ENCODE measurements at regions not wholly inside any gene's neighbourhood (a gene's known extent, or its start where the extent isn't known, plus 50 kb on each side); places are given as distances from the start of the nearest gene placed in this dataset.
"Not testable (repeated sequence)": the region's sequence is repeated elsewhere in the genome, so short reads cannot be mapped to it uniquely, and the experiment has no call there.

GRCh38 chr3:127440384-127440783 is 150.1 kb downstream of the TPRA1 start:
- TF ChIP-seq CTCF (IDR thresholded peaks at IDR 0.05; ENCODE audit: low read depth, low read length, missing control alignments) = no peak
- H3K27ac ChIP-seq = no peak overlapping the region
- no peak for DNase-seq
- H3K27me3 ChIP-seq (replicated peaks) = no peaks in the 10 kb centered on the region
- no peaks in the 10 kb centered on the region for H3K36me3 ChIP-seq (replicated peaks)
- H3K4me3 ChIP-seq (ENCODE audit: low read depth, low read length) = no peak overlapping the region
- in situ Hi-C loops (cut with HindIII; ENCODE audit: low pct_ligation_motif_present, low sequenced_read_pairs) = no loop called here

DNA sequence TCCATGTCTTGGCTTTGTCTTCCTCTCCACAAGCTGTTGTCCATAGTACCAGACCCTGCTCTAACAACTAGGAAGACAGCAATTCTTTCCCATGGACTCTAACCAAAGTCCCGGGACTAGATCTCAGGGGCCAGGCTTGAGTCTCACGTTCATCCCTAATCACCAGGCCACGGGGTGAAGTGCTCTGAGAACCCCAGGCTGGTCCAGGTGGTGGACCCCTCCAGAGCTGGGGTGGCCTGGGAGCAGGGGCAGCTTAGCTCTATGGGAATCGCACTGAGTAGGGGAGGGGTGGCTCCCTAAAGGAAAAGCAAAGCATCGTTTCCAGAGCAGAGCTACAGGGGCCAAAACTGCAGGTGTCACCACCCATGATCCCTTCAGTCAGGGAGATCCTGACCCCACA is 150.9 kb downstream of the TPRA1 start:
- in situ Hi-C loops (cut with HindIII; ENCODE audit: low pct_ligation_motif_present, low sequenced_read_pairs) = no loop called here
- DNase-seq = no peak
- Histone ChIP-seq H3K27ac (no peak overlapping the region), H3K36me3 (replicated peaks) (no peaks in the 10 kb centered on the region), H3K27me3 (replicated peaks) (no peaks in the 10 kb centered on the region), H3K4me3 (ENCODE audit: low read depth, low read length) (no peak overlapping the region)
- no peak for TF ChIP-seq CTCF (IDR thresholded peaks at IDR 0.05; ENCODE audit: low read depth, low read length, missing control alignments)

GRCh38 chr3:127438951-127439350 is 151.1 kb upstream of the PRR20G start:
- TF ChIP-seq CTCF (IDR thresholded peaks at IDR 0.05; ENCODE audit: low read depth, low read length, missing control alignments) = no peak
- H3K4me3 ChIP-seq (ENCODE audit: low read depth, low read length) = no peak overlapping the region
- H3K27ac ChIP-seq = no peak overlapping the region
- in situ Hi-C loops (cut with HindIII; ENCODE audit: low pct_ligation_motif_present, low sequenced_read_pairs) = no loop called here
- no peaks in the 10 kb centered on the region for H3K27me3 ChIP-seq (replicated peaks)
- H3K36me3 ChIP-seq (replicated peaks) = no peaks in the 10 kb centered on the region
- no peak for DNase-seq

- Histone ChIP-seq H3K27ac (no peak overlapping the region), H3K27me3 (replicated peaks) (no peaks in the 10 kb centered on the region), H3K4me3 (ENCODE audit: low read depth, low read length) (no peak overlapping the region), H3K36me3 (replicated peaks) (no peaks in the 10 kb centered on the region)
- DNase-seq = no peak
- TF ChIP-seq CTCF (IDR thresholded peaks at IDR 0.05; ENCODE audit: low read depth, low read length, missing control alignments) = no peak
- in situ Hi-C loops (cut with HindIII; ENCODE audit: low pct_ligation_motif_present, low sequenced_read_pairs) = no loop called here
Observed at GRCh38 chr3:127438371-127438770, 150.5 kb upstream of the PRR20G start.

- H3K27ac ChIP-seq; H3K27me3 ChIP-seq (replicated peaks); in situ Hi-C loops (cut with HindIII; ENCODE audit: low pct_ligation_motif_present, low sequenced_read_pairs); H3K36me3 ChIP-seq (replicated peaks); H3K4me3 ChIP-seq (ENCODE audit: low read depth, low read length); DNase-seq: not testable (repeated sequence)
Observed at GRCh38 chr3:127435299-127435698, 147.5 kb upstream of the PRR20G start.

GRCh38 chr3:127431066-127431465 is 143.2 kb upstream of the PRR20G start:
- H3K27ac ChIP-seq = no peak overlapping the region
- H3K27me3 ChIP-seq (replicated peaks) = peaks cover 8% of the 10 kb centered on the region
- no peaks in the 10 kb centered on the region for H3K36me3 ChIP-seq (replicated peaks)
- no peak overlapping the region for H3K4me3 ChIP-seq (ENCODE audit: low read depth, low read length)
- no peak for TF ChIP-seq CTCF (IDR thresholded peaks at IDR 0.05; ENCODE audit: low read depth, low read length, missing control alignments)
- no peak for DNase-seq
- in situ Hi-C loops (cut with HindIII; ENCODE audit: low pct_ligation_motif_present, low sequenced_read_pairs) = no loop called here
